CD4-positive, alpha-beta T cell treated with Interleukin-12 subunit alpha and Interleukin-12 subunit beta, for 1 hour (primary cell): ENCODE measurements at regions not wholly inside any gene's neighbourhood (a gene's known extent, or its start where the extent isn't known, plus 50 kb on each side); places are given as distances from the start of the nearest gene placed in this dataset.
"Not testable (repeated sequence)": the region's sequence is repeated elsewhere in the genome, so short reads cannot be mapped to it uniquely, and the experiment has no call there.

ENCODE experiments used
- DNase-seq: peaks from one replicate; pipeline ENCODE4 v3.0.0-alpha.2; 2020

DNA sequence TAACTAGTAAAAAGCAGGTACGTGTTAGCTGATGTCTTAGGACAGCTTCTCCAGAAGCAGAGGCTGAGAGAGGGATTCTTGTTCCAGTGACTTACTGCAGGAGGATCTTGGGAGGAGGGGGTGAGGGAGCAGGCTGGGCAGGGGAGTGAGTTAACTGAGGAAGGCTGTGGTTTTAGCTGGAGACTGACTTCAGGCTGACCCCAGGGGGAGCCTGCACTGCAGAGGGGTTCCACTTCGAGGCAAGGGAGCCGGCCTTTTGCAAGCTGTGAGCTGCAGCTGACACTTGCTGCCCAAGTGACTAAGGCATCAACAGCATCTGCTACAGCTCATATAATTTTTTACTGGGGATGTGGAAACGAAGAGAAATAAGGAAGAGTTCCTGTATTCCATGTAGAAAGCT, 50.4 kb upstream of the SOD1 start:
- no peak for DNase-seq

DNA sequence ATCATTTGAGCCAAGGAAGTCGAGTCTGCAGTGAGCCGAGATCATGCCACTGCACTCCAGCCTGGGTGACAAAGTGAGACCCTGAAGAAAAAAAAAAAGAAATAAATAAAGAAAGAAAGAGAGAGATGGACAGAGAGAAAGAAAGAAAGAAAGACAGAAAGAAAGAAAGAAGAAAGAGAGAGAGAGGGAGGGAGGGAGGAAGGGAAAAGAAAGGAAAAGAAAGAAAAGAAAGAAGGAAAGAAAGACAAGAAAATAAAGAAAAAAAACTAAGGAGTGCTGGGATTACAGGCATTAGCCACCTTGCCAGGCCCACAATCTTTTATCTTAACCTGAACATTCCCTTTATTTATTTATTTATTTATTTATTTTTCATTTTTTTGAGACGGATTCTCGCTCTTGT, 51.7 kb upstream of the SOD1 start:
- no peak for DNase-seq

DNA sequence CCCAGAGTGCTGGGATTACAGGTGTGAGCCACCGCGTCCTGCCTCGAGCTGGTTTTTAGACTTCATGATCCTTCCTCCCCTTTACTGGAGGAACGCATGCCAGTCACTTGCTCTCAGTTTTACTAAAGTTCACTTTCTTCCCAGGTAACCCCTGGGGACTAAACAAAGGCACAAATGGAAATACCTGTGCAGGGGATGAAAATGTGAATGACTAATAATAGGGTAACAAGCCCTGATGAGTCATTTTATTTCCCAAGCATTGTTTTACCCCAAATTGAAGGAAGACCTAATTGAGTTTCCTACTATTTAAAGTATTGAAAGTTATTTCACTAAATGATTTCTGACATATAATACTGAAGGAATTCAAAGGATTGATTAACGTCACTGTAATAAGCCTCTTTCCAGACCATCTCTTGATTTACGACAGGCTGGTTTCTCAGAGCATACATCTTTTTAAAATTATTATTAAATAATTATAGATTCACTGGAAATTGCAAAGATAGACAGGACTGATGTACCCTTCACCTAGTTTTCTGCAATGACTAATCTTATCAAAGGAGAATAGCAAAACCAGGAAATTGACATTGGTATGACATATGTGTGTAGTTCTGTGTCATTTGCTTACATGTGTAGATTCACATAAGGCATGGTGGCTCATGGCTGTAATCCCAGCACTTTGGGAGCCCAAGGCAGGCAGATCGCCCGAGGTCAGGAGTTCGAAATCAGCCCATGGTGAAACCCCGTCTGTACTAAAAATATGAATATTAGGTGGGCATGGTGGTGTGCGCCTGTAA, 53.2 kb upstream of the SOD1 start:
- DNase-seq, result no peak

DNA sequence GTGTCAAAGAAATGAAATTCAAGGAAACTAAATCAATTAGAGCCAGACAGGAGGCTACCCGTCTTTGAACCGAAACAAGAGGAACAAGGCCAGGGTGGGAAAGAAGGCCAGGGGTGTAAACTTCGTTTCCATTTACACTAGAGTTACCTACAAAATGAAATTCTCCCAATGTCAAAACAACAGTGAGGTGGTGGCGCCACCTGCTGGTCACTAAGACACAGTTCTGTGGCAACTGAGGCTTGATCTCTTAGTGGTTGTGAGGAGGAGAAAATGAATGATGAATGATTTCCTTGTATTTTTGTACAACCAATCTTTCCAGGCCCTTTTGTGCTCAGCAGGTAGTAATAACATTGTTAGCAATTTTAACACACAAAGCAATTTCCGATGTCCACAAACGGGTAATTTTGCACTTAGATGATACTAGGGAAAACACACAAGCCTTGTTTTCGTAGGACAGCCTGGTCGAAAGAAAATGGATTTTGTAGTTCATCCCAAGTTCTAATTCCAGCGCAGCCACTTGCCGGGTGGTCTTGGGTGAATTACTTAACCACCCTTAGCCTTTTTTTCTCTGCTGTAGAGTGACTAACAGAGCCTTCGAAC, 54.8 kb upstream of the SOD1 start:
- DNase-seq, result peak; percentile 67

DNA sequence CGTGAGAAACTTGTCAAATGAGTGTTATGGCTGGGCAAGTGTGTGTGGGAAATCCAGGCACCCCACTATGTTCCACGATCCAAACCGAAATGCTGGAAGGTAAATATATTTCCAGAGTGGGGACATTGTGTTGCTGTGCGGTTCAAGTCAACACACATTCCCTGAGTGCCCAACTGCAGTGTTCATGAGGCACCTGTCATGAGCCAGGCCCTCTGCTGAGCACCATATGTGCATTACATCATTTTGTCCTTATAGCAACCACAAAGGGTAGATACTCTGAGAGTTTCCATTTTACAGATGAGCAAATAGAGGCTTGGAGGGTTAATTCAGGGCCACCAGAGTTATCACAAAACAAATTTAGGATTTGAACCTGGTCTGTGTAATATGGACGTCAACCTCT, 59.9 kb upstream of the SOD1 start:
- DNase-seq, result no peak

DNA sequence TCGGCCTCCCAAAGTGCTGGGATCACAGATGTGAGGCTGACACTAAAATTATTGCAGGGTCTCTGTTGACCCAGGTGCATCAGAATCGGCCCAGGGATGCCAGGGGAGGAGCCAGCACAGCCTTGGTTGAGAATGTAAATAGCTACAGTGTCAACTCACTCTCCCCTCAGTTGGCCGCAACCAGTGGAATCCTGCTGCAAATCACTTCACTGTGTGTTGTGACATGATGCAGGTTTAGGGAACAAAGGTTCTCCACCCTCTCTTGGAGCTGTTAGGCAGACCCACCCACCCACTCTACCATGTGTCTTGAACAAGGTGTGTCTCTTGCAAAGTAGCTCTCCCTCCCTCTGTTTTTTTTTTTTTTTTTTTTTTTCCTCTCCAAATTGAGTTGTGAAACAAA, 60.5 kb upstream of the SOD1 start:
- DNase-seq, result no peak

DNA sequence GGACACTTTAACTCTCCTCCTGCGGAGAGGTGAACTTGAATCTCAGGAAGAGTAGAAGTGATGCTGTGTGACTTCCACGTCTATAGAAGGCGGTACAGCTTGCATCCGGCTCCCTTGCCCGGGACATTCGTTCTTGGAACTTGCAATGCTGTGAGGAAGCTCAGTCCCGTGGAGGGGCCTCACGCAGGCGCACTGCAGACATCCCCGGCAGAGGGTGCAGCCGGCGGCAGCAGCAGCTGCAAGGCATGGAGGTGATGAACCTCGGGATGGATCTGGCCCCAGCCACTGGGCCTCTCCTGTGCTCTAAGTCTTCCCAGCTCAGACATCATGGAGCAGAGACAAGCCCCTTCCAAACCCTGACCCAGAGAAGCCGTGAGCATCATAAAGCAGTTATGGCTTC, 61.8 kb upstream of the SOD1 start:
- DNase-seq, result no peak

DNA sequence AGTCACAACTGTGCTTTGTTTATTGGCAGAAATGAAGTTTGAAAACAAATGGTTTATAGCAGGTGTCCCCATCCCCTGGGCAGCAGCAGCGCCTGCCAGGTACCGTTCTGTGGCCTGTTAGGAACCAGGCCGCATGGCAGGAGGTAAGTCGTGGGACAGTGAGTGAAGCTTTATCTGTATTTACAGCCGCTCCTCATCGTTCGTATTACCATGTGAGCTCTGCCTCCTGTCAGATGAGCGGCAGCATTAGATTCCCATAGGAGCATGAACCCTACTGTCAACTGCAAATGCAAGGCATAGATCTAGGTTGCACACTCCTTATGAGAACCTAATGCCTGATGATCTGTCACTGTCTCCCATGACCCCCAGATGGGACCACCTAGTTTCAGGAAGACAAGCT, 63.4 kb upstream of the SOD1 start:
- DNase-seq, result no peak

DNA sequence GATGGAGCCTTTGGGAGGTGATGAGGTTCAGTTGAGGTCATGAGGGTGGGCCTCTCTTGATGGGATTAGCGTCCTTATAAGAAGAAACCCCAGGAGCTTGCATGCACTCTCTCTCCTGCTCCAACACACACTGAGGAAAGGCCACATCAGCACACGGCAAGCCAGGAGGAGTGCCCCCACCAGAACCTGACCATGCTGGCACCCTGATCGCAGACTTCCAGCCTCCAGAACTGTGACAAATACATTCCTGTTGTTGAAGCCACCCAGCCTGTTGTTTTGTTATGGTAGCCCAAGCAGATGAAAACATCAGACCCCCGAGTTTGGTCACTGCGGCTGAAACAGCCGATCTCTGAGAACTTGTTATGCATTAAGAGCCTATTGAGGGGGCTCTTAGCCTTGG, 64.8 kb upstream of the SOD1 start:
- no peak for DNase-seq

DNA sequence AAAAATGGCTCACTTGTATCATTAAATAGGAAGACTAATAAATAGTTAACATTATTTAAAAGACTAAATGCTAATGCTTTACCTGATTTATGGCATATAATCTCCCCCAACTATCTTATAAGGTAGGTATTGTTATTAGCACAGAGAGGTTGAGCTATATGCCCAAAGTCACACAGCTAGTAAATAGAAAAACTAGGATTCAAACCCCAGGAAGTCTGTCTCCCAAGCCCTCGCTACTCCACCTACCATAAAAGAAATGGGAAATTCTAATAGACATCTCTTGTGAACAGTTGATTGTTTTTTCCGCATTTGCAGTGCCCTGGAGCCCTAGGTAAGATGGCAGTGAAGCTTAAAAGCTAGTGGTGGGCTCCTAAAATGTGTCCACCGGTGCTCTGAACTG, 65.2 kb upstream of the SOD1 start:
- no peak for DNase-seq

DNA sequence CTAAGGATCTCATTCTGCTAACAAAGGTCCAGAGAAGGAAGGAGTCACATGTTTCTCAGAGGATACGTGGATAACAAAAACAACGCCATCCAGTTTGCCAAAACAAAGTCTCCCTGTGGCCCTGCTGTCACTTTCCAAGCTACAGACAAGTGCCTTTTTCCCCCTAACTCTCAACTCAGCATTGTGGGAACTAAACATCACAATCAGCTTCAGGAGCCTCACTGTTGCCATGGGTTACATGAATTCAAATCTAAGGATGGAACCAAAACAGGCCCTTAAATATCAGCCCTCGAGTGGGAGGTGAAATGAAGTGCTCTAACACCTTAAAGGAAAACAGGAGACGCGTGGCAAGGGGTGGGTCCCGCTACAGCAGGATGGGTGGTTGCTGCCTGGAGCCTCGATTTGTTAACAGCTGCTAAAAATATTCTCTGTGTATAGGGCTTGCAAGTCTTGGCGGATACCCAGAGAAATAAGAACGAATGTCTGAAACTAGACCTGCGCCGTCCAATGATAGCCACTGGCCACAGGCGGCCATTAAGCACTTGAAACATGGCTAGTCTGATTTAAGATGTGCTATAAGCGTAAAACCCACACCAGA, 66.4 kb upstream of the SOD1 start:
- no peak for DNase-seq

DNA sequence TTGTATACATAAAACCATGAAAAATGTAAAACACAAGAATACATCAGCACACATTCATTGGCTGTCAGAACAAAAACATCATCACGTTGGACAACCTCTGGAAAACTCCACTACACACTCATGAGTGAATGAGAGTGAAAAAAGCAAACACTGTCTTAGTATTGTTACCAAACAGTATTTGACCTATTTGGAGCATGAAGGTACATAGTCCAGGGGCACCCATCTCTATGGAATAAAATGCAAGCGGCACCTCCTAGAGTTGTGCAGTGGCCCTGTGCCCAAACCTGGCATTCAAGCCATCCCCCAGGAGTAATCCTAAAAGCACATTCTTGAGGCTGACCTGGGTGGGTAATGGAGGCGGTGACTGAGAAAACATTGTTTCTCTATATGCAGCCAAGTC, 67.0 kb upstream of the SOD1 start:
- DNase-seq, result no peak

DNA sequence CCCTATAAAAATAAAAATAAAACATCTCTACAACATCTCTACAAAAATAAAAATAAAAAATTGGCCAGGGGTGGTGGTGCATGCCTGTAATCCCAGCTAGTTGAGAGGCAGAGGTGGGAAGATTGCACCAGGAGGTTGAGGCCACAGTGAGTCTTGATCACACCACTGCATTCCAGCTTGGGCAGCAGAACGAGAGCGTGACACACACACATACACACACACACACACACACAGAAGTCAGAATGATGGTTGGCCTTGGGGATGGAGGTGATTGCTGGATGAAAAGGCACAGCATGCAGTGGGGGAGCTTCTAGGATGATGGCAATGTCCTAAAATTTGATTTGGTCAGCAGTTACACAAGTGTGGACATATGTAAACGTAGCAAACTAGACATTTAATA, 69.7 kb upstream of the SOD1 start:
- DNase-seq, result no peak

DNA sequence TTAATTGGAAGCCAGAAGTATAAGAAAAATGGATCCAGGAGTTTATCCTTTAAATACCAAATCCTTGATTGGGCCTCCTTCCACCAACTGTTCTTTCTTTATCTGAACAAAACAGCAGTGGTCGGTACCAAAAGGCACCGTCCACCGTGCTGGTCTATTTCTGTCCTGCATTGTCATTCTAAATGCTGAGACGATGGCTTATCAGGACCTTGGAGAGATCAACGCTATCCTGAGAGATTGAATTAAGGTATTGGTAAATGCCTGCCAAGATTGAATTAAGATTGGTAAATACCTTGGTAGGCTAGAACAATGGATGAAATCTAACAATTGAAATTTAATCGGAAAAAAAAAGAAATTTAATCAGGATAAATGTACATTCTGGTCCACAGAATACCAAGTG, 73.4 kb upstream of the SOD1 start:
- no peak for DNase-seq

DNA sequence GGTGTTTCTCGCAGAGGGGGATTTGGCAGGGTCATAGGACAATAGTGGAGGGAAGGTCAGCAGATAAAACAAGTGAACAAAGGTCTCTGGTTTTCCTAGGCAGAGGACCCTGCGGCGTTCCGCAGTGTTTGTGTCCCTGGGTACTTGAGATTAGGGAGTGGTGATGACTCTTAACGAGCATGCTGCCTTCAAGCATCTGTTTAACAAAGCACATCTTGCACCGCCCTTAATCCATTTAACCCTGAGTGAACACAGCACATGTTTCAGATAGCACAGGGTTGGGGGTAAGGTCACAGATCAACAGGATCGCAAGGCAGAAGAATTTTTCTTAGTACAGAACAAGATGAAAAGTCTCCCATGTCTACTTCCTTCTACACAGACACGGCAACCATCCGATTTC, 75.6 kb upstream of the SOD1 start:
- not testable (repeated sequence) for DNase-seq

DNA sequence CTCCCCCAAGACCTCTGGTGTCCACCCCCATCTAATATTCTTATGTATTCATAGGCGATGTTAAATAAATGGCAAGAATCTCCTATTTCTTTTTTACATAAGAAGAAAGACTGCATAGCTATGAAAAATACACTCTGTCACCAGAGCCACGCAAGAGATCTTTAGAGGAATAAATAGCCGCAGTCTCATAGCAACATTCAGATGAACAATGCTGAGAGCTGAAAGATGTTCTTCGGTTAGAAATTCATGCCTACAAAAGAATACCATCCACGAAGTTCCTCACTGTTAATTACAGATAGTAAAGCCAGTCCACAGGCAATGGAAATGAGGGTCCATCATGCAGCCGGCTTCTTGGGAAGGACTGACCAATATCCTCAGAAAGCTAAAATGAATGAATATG, 76.0 kb upstream of the SOD1 start:
- DNase-seq, result no peak

DNA sequence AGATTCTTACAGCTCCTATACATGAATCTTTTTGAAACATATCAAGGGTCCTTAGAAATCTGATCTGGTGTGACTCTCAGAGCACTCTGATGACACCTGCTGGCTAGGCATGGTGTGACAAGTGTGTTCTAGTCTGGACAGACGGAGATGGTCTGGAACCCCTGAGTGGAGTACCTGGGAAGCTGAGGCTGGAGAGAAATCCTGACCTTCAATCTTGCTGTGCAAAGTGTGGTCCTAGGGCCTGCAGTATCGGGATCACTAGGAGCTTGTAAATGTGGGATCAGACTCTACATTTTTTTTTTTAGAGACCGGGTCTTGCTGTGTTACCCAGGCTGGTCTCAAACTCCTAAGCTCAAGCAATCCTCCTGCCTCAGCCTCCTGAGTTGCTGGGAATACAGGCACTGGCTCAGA, 78.6 kb upstream of the SOD1 start:
- DNase-seq, result peak; percentile 72

DNA sequence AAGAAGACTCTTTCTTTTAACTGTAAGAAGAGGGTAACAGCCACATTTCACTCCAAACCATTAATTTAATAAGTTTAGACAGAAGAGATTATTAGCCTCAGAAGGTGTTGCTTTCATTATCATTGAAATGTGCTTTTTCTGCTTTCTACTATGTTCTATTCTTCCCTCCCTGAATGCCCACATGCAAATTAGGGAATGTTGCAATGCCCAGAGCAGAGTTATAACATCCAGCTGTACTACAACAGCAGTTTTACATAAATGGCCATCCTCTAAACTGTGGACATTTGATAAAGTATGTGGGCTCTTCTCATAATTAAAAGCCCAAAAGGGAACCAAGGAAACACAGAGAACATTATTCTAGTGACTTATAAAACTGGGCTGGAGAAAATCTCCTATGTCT, 82.2 kb upstream of the SOD1 start:
- DNase-seq, result no peak

DNA sequence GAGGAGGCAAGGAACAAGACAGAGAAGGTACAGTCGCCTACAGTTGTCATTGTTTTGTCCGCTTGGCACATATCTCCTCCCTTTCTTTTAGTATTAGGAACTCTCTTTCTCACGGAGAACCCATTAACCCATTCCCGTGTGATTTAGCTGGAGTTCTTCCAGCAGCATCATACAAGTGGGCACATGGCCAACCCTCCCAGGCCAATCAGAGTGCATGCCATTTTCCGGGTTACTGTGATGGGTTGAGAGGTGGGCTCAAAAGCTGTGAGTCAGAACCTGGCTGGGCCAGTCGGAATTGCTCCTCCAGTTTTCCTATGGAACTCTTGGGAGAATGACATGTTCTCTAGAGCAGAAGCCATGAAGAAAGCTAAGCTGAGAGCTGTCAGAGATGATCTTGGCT, 83.1 kb upstream of the SOD1 start:
- no peak for DNase-seq

DNA sequence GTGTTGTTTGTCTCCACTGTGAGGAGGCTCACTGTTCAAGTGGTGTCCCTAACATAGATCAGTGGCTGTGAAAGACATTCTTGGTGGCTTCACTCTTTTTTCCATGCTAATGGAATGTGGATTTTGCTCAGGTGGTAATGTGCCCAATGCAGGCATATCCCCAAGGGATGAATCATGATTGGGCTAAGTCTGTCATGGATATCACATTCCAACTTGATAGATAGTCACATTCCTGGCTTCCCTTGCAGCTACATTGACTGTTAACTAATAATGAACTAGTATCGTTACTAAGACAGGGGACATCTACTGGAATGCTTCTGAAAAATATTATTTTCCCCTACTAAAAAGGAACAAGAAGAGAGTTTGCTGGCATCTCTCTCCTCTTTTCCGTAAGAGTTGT, 86.3 kb upstream of the SOD1 start:
- DNase-seq, result no peak

DNA sequence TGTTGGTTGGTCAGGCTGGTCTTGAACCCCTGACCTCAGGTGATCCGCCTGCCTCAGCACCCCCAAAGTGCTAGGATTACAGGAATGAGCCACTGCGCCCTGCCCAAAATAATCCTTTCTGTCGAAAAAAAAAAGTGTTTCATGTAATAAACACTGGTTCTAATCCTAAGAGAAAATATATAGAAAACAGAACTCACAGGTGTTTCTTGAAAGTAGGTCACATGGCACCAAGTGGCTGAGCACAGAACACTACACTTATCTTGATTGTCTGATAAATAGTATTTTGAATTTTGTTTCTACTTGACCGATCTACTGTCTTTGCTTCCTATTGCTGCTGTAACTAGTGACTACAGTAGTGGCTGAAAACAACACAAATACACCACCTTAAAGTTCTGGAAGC, 87.6 kb upstream of the SOD1 start:
- DNase-seq, result no peak

DNA sequence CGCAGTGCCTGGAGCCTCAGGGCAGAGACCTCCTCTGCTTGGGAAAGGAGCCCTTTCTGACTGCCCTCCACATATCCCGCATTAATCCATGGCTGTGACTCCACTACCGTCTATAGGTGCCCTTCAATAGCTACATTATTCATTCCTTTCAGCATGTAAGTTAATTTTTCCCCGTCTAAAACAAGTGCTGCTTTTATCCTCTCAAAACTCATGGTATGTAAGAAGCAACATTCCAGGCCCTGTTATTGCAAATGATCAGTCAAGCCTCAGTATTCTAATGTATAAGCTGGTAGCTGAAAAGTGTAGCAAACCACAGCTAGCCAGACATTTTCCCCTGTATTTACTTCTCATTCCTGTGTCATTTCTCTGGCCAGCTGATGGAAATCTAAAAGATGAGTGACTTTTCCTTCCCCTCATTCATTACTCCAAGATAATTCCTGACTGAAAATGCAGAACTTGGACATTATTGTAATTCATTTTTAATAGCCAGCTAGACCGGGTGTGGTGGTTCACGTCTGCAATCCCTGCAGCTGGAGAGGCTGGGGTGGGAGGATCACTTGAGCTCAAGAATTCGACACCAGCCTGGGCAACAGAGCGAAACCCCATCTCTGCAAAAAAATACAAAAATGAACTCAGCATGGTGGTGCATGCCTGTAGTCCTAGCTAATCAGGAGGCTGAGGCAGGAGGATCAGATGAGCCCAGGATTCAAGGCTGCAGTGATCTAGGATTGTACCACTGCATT, 88.5 kb upstream of the SOD1 start:
- DNase-seq, result no peak

DNA sequence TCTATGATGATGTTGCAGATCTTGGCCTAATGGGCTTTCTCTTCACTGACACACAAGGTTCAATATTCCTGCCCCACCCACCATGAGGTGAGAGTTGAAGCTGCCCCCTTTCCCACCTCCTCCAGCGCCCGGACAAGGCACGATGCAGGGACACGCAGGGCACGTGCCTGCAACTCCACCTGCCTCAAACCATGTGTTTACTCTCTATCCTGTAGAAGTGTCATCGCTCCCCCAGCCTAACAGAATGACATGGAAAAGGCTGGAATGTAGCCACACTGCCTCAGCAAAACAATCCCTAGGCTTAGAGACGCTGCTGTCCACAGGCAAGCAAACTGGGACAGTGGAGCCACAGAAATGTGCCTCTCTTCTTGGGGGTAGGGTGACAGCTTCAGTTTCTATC, 92.9 kb upstream of the SOD1 start:
- DNase-seq, result no peak

DNA sequence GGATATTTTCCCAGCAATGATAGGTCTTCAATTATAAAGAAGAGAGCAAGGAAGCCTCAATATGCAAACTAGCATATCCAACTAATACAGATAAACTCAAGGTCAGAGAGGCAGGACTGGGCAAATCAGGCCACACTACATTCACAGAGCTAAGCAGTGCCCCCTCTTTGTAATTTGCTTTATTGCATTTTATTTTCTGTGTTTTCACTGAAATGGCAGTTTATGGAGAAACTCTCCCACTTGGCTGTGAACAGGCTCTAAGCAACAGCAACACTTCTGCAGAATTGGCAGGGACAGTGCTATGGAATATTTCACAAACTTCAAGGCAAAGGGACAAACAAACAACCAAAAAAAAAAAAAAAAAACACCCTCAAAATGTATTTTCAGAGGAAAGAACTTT, 93.4 kb upstream of the SOD1 start:
- DNase-seq, result no peak
